Keratinocyte (primary cell): ENCODE measurements at regions not wholly inside any gene's neighbourhood (a gene's known extent, or its start where the extent isn't known, plus 50 kb on each side); places are given as distances from the start of the nearest gene placed in this dataset.

Experiments
- DNase-seq: peaks from one replicate; pipeline ENCODE4 v3.0.0-alpha.2; 2011; ENCODE audit warnings: low read depth, missing footprints, low spot score
- FAIRE-seq: peaks from 2 replicates; lab custom pipeline; 2011; peaks lifted over from hg19 to GRCh38; lab: Jason Lieb, UNC
- H2AFZ ChIP-seq: 2 replicates; pipeline ENCODE4 v1.6.0; 2012; ENCODE audit warnings: low read length, control low read depth, inconsistent platforms; ENCODE audit not compliant: control insufficient read depth
- H3K27ac ChIP-seq: 2 replicates; pipeline ENCODE4 v1.5.1; 2011; ENCODE audit warnings: low read length; ENCODE audit not compliant: control insufficient read depth, insufficient read depth
- H3K27me3 ChIP-seq: 3 replicates; pipeline ENCODE4 v1.6.0; 2011; ENCODE audit warnings: low read length; ENCODE audit not compliant: control insufficient read depth, insufficient read depth; ENCODE audit errors: extremely low read depth
- H3K36me3 ChIP-seq, 2 experiments: 2 replicates in 1 of 2; 3 replicates in 1 of 2; pipeline ENCODE4 v1.5.1; 2011; ENCODE audit warnings: low read length in 2 of 2, mild to moderate bottlenecking in 1 of 2; ENCODE audit not compliant: control insufficient read depth in 2 of 2, insufficient read depth in 2 of 2; ENCODE audit errors: extremely low read depth in 1 of 2
- H3K4me1 ChIP-seq: 3 replicates; pipeline ENCODE4 v1.5.1; 2011; ENCODE audit warnings: low read length; ENCODE audit not compliant: control insufficient read depth, insufficient read depth; ENCODE audit errors: extremely low read depth
- H3K4me2 ChIP-seq: 3 replicates; pipeline ENCODE4 v1.6.0; 2011; ENCODE audit warnings: low read depth, low read length; ENCODE audit not compliant: control insufficient read depth, insufficient read depth; ENCODE audit errors: extremely low read depth
- H3K4me3 ChIP-seq, 3 experiments: fragments of 200-600 bp in 1 of 3; sonication (generic) in 1 of 3; 2 replicates in 2 of 3; 3 replicates in 1 of 3; pipeline ENCODE4 v1.5.1; 2011 to 2016; ENCODE audit warnings: low read length in 3 of 3, mild to moderate bottlenecking in 3 of 3, control low read depth in 2 of 3, inconsistent platforms in 1 of 3, low read depth in 1 of 3, mixed read lengths in 1 of 3, mixed run types in 1 of 3, moderate library complexity in 1 of 3; ENCODE audit not compliant: control insufficient read depth in 2 of 3, insufficient read depth in 2 of 3; ENCODE audit errors: extremely low read depth in 1 of 3
- H3K79me2 ChIP-seq: 2 replicates; pipeline ENCODE4 v1.6.0; 2012; ENCODE audit warnings: low read length; ENCODE audit not compliant: control insufficient read depth, insufficient read depth
- H3K9ac ChIP-seq: 3 replicates; pipeline ENCODE4 v1.6.0; 2011; ENCODE audit warnings: low read length; ENCODE audit not compliant: control insufficient read depth, insufficient read depth; ENCODE audit errors: extremely low read depth
- H3K9me1 ChIP-seq: 3 replicates; pipeline ENCODE4 v1.6.0; 2011; ENCODE audit warnings: low read length; ENCODE audit not compliant: control insufficient read depth, insufficient read depth; ENCODE audit errors: extremely low read depth
- H3K9me3 ChIP-seq: 2 replicates; pipeline ENCODE4 v1.5.1; 2012; ENCODE audit warnings: low read depth, low read length; ENCODE audit not compliant: control insufficient read depth
- H4K20me1 ChIP-seq: 3 replicates; pipeline ENCODE4 v1.6.0; 2011; ENCODE audit warnings: low read length; ENCODE audit not compliant: control insufficient read depth, insufficient read depth; ENCODE audit errors: extremely low read depth
- CTCF ChIP-seq, 3 experiments: IDR thresholded peaks in 1 of 3; conservative IDR thresholded peaks in 1 of 3; optimal IDR thresholded peaks in 1 of 3; 2 replicates in 2 of 3; 3 replicates in 1 of 3; pipeline versions ENCODE3 to v1.5.1; 2011; ENCODE audit warnings: low read length in 3 of 3, mild to moderate bottlenecking in 3 of 3, moderate library complexity in 2 of 3, control low read depth in 1 of 3, inconsistent platforms in 1 of 3; ENCODE audit not compliant: insufficient read depth in 2 of 3; ENCODE audit errors: extremely low read depth in 1 of 3
- EZH2 ChIP-seq: IDR thresholded peaks from one replicate; pipeline ENCODE4 v1.6.1; 2012; ENCODE audit warnings: inconsistent platforms, mild to moderate bottlenecking, low read length, moderate library complexity
- dilution Hi-C: fragments of 300-500 bp; cut with MboI; formaldehyde crosslinking; loops from one replicate; pipeline ENCODE4 v1.7.0; 2020; ENCODE audit warnings: low sequenced_read_pairs; ENCODE audit not compliant: extremely low pct_ligation_motif_present

DNA sequence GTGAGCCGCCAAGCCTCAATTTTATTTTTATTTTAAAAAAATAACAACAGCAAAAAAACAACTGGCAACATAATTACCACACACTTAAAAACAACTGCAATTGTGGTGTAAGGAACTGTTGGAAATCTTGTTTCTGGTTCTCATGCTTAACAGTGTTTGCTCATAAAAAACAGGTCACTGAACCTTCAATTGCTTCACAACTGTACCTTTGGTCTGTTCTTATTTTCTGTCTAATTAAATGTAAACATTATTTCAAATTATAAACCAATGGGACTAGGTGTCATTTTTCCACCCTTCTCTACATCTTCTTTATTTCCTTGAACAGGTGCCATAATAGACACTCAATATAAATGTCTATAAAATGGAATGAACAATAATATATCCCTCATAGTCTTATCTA is 68.4 kb upstream of the CHRM3 start:
- H3K9me3 ChIP-seq, result no peaks in the 10 kb centered on the region

GRCh38 chr1:239315631-239316217 is 70.6 kb upstream of the CHRM3 start:
- DNase-seq (no peak), FAIRE-seq (no peak)
- Histone ChIP-seq H3K79me2 (no peaks in the 10 kb centered on the region), H3K27ac (no peak overlapping the region), H3K9me1 (no peaks in the 10 kb centered on the region), H2AFZ (no peak overlapping the region), H3K9me3 (no peaks in the 10 kb centered on the region), H3K9ac (no peak overlapping the region), H3K36me3 (no peaks in the 10 kb centered on the region), H3K27me3 (no peaks in the 10 kb centered on the region), H4K20me1 (no peaks in the 10 kb centered on the region), H3K4me2 (no peak overlapping the region), H3K4me1 (no peaks in the 10 kb centered on the region), H3K4me3 (no peak overlapping the region)
- dilution Hi-C loops, result no loop called here
- TF ChIP-seq EZH2 (no peak), CTCF (optimal IDR thresholded peaks at IDR 0.05 in 1 of 3, IDR thresholded peaks at IDR 0.05 in 1 of 3, conservative IDR thresholded peaks at IDR 0.05 in 1 of 3; ENCODE audit: extremely low read depth in 1 of 3, insufficient read depth in 2 of 3, low read length in 3 of 3) (no peak)

More for the DNA sequence above, 68.4 kb upstream of the CHRM3 start:
- FAIRE-seq, result no peak
- Histone ChIP-seq H3K36me3 (no peaks in the 10 kb centered on the region), H2AFZ (no peak overlapping the region), H3K4me1 (no peaks in the 10 kb centered on the region), H3K9me1 (no peaks in the 10 kb centered on the region), H3K79me2 (no peaks in the 10 kb centered on the region), H3K27ac (no peak overlapping the region), H3K27me3 (no peaks in the 10 kb centered on the region), H3K4me2 (no peak overlapping the region), H3K9ac (no peak overlapping the region), H3K4me3 (no peak overlapping the region), H4K20me1 (no peaks in the 10 kb centered on the region)
- TF ChIP-seq CTCF (optimal IDR thresholded peaks at IDR 0.05 in 1 of 3, IDR thresholded peaks at IDR 0.05 in 1 of 3, conservative IDR thresholded peaks at IDR 0.05 in 1 of 3; ENCODE audit: extremely low read depth in 1 of 3, insufficient read depth in 2 of 3, low read length in 3 of 3) (no peak), EZH2 (no peak)
- dilution Hi-C loops, result no loop called here
- DNase-seq, result no peak
